Esophagus muscularis mucosa (tissue), 4 donors: ENCODE measurements at regions not wholly inside any gene's neighbourhood (a gene's known extent, or its start where the extent isn't known, plus 50 kb on each side); places are given as distances from the start of the nearest gene placed in this dataset.
"Not testable (repeated sequence)": the region's sequence is repeated elsewhere in the genome, so short reads cannot be mapped to it uniquely, and the experiment has no call there.

Source experiments
- DNase-seq: peaks from one replicate; pipeline ENCODE4 v3.0.0-alpha.2; 2017; ENCODE audit errors: extremely low spot score
- H3K27ac ChIP-seq, 4 donors: fragments of 200-600 bp; sonication (generic); replicated peaks in 1 of 4; 1 replicate in 3 of 4; 2 replicates in 1 of 4; pipeline ENCODE4 v1.5.1; 2016 to 2019; ENCODE audit warnings: mild to moderate bottlenecking in 1 of 4
- H3K27me3 ChIP-seq, 4 donors: fragments of 200-600 bp; sonication (generic); one replicate each; pipeline versions ENCODE4 v1.5.1 to v1.6.0; 2016 to 2019
- H3K36me3 ChIP-seq, 4 donors: fragments of 200-600 bp; sonication (generic); one replicate each; pipeline ENCODE4 v1.5.1; 2016 to 2019
- H3K4me1 ChIP-seq, 4 donors: fragments of 200-600 bp; sonication (generic); one replicate each; pipeline ENCODE4 v1.5.1; 2016 to 2019
- H3K4me3 ChIP-seq, 4 donors: fragments of 200-600 bp; sonication (generic); 1 replicate in 2 of 4; 2 replicates in 2 of 4; pipeline ENCODE4 v1.5.1; 2016 to 2019; ENCODE audit warnings: mild to moderate bottlenecking in 4 of 4, moderate library complexity in 1 of 4
- H3K9me3 ChIP-seq, 4 donors: fragments of 200-600 bp; sonication (generic); 1 replicate in 3 of 4; 2 replicates in 1 of 4; pipeline ENCODE4 v1.5.1; 2016 to 2019
- EP300 ChIP-seq: sonication (generic); formaldehyde crosslinking; IDR thresholded peaks from one replicate; pipeline ENCODE4 v1.6.1; 2017; ENCODE audit warnings: antibody characterized with exemption
- POLR2A ChIP-seq: fragments of 450-650 bp; IDR thresholded peaks from one replicate; pipeline ENCODE4 v1.6.1; 2017; ENCODE audit warnings: antibody characterized with exemption, moderate library complexity, mild to moderate bottlenecking, low read depth
- POLR2AphosphoS5 ChIP-seq, 2 donors: sonication (generic); formaldehyde crosslinking; IDR thresholded peaks; one replicate each; pipeline ENCODE4 v1.6.1; 2017; ENCODE audit warnings: antibody characterized with exemption in 2 of 2
- WGBS: methylation state at CpG from one replicate; pipeline ENCODE4 v1.1.5; 2018; 5-methylcytosine and 5-hydroxymethylcytosine counted together
- intact Hi-C: fragments of 100-400 bp; cut with DNase I; formaldehyde crosslinking; loops from one replicate; pipeline ENCODE4 v1.15.1; 2023
- TF ChIP-seq, protein P1 (sequence below), 3 experiments: fragments of 200-600 bp in 2 of 3; fragments of 450-650 bp in 1 of 3; sonication (generic) in 2 of 3; IDR thresholded peaks; one replicate each; pipeline ENCODE4 v1.5.1; 2017 to 2019; ENCODE audit warnings: antibody characterized with exemption in 3 of 3, mild to moderate bottlenecking in 2 of 3, moderate library complexity in 1 of 3

DNA sequence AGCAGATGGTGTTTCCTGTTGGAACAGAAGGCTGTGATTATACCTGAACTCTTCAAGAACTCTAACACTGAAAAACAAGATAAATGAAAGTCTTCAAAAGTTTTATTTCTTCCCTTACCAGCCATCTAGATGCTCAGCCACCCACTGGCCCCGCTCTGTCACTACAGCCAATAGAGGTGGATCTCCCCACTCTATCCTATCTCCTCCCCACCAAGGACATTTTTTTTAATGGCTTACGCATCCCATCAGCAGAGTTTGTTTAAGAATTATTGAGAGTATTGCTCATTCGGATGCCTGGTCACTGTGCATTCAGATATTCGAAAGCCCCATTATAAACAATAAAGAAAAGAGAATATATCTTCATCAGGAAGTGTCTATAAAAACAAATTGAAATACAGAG, 159.4 kb downstream of the RASEF start:
- DNase-seq, result no peak
- H3K36me3 ChIP-seq, result no peaks in the 10 kb centered on the region
- 70% methylated on average over 4 of the region's 4 CpGs for WGBS
- H3K4me1 ChIP-seq, result no peaks in the 10 kb centered on the region
- TF ChIP-seq POLR2AphosphoS5 (IDR thresholded peaks at IDR 0.05), result no peak
- TF ChIP-seq, protein P1, sequence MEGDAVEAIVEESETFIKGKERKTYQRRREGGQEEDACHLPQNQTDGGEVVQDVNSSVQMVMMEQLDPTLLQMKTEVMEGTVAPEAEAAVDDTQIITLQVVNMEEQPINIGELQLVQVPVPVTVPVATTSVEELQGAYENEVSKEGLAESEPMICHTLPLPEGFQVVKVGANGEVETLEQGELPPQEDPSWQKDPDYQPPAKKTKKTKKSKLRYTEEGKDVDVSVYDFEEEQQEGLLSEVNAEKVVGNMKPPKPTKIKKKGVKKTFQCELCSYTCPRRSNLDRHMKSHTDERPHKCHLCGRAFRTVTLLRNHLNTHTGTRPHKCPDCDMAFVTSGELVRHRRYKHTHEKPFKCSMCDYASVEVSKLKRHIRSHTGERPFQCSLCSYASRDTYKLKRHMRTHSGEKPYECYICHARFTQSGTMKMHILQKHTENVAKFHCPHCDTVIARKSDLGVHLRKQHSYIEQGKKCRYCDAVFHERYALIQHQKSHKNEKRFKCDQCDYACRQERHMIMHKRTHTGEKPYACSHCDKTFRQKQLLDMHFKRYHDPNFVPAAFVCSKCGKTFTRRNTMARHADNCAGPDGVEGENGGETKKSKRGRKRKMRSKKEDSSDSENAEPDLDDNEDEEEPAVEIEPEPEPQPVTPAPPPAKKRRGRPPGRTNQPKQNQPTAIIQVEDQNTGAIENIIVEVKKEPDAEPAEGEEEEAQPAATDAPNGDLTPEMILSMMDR (IDR thresholded peaks at IDR 0.05), result no peak
- TF ChIP-seq POLR2A, result no peak
- no peak for TF ChIP-seq EP300
- H3K27me3 ChIP-seq, result no peaks in the 10 kb centered on the region
- no peak overlapping the region for H3K4me3 ChIP-seq
- H3K27ac ChIP-seq, result no peak overlapping the region
- H3K9me3 ChIP-seq, result no peaks in the 10 kb centered on the region
- intact Hi-C loops, result no loop called here

DNA sequence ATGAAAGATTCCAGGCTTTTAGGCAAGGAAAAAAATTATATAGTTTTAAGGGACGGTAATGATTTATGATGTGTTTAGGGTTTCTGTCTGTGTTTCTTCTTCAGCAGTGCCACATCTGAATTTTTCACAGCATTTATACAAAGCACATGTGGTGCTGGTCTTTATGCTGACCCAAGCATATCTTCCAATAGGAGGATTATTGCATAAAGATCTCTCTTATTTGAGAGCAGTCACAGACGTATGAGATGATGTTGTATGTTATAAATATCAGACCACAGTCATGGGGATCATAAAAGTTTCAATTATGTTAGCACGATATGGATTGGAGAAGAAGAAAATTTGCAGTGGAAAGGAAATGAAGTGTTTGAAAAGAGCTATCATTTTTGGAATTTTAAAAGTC, 150.9 kb downstream of the RASEF start:
- intact Hi-C loops, result no loop called here
- Histone ChIP-seq H3K36me3 (no peaks in the 10 kb centered on the region), H3K4me1 (no peaks in the 10 kb centered on the region), H3K9me3 (peaks cover 0 to 12% (median 7%) of the 10 kb centered on the region in 4 donors), H3K27me3 (no peaks in the 10 kb centered on the region), H3K27ac (no peak overlapping the region), H3K4me3 (no peak overlapping the region)
- WGBS, result 52% methylated on average over 3 of the region's 3 CpGs
- TF ChIP-seq, protein P1 (IDR thresholded peaks at IDR 0.05), result no peak
- no peak for TF ChIP-seq EP300
- TF ChIP-seq POLR2AphosphoS5 (IDR thresholded peaks at IDR 0.05), result no peak
- no peak for TF ChIP-seq POLR2A
- no peak for DNase-seq

DNA sequence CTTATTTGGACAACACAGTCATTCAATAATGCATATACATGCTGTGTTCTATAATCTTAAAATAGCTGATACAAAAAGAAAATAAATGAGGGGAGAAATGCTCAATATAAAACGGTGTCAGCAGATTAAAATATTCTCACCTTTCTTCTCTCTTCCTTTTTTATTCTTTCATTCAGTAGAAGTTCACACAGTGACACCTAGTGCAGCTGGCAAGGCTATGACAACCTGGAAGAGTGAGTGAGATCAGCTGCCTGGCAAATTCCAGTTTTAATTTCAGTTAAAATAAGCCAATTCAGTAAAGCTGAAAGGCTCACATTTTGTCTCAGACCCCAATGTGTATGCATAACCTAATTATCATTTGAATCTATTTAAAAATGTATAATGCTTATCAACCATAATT, 150.3 kb downstream of the RASEF start:
- H3K36me3 ChIP-seq, result no peaks in the 10 kb centered on the region
- DNase-seq, result no peak
- intact Hi-C loops, result no loop called here

DNA sequence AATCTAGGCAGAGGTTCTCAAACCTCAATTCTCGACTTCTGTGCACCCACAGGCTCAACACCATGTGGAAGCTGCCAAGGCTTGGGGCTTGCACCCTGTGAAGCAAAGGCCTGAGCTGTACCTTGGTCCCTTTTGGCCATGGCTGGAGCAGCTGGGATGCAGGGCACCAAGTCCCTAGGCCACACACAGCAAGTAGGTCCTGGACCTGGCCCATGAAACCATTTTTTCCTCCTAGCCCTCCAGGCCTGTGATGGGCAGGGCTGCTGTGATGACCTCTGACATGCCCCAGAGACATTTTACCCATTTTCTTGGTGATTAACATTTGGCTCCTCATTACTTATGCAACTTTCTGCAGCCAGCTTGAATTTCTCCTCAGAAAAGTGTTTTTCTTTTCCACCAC, 146.7 kb downstream of the RASEF start:
- WGBS, result 60% methylated on average over 1 of the region's 1 CpG
- H3K27me3 ChIP-seq, H3K4me1 ChIP-seq, H3K4me3 ChIP-seq, H3K27ac ChIP-seq, DNase-seq, H3K36me3 ChIP-seq, intact Hi-C loops: not testable (repeated sequence)
- peaks cover 0 to 12% (median 7%) of the 10 kb centered on the region in 4 donors for H3K9me3 ChIP-seq

More for the DNA sequence above, 150.3 kb downstream of the RASEF start:
- Histone ChIP-seq H3K27ac (no peak overlapping the region), H3K9me3 (peaks cover 0 to 12% (median 7%) of the 10 kb centered on the region in 4 donors), H3K4me3 (no peak overlapping the region), H3K27me3 (no peaks in the 10 kb centered on the region), H3K4me1 (no peaks in the 10 kb centered on the region)
- 24% methylated on average over 1 of the region's 1 CpG for WGBS
- TF ChIP-seq POLR2AphosphoS5 (IDR thresholded peaks at IDR 0.05) (no peak), POLR2A (no peak), EP300 (no peak)
- TF ChIP-seq, protein P1 (IDR thresholded peaks at IDR 0.05), result no peak

DNA sequence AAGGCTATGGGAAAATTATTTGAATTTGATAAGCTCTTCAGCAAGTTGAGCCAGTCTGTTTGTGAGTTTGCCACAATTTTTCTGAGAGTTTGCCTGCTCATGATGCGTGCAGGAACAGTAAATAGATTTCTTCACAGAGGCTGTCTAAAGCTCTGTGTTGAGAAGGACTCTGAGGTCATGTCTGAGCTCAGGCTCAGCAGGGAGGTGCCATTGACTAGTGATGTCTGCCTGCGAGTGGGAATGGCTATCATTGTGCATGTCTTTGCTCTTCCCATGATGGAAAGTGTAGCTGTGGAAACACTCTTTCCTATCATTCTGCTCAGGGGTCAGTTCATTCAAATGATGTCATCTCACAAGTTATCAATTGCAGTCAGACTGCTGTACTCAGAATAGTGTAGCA, 142.8 kb downstream of the RASEF start:
- no peak overlapping the region for H3K4me3 ChIP-seq
- no peak for TF ChIP-seq POLR2A
- TF ChIP-seq, protein P1 (IDR thresholded peaks at IDR 0.05), result no peak
- TF ChIP-seq POLR2AphosphoS5 (IDR thresholded peaks at IDR 0.05), result no peak
- TF ChIP-seq EP300, result no peak
- peaks cover 0 to 12% (median 7%) of the 10 kb centered on the region in 4 donors for H3K9me3 ChIP-seq
- no peaks in the 10 kb centered on the region for H3K36me3 ChIP-seq
- no peak for DNase-seq
- intact Hi-C loops, result no loop called here
- no peaks in the 10 kb centered on the region for H3K27me3 ChIP-seq
- no peak overlapping the region for H3K27ac ChIP-seq
- 82% methylated on average over 2 of the region's 2 CpGs for WGBS
- H3K4me1 ChIP-seq, result no peaks in the 10 kb centered on the region
